Right atrium auricular region (tissue), 2 donors: ENCODE measurements at regions not wholly inside any gene's neighbourhood (a gene's known extent, or its start where the extent isn't known, plus 50 kb on each side); places are given as distances from the start of the nearest gene placed in this dataset.
"Not testable (repeated sequence)": the region's sequence is repeated elsewhere in the genome, so short reads cannot be mapped to it uniquely, and the experiment has no call there.

ENCODE experiments used
- DNase-seq: peaks from one replicate; pipeline ENCODE4 v3.0.0-alpha.2; 2019; ENCODE audit warnings: low spot score
- H3K27ac ChIP-seq, 2 donors: fragments of 200-600 bp; sonication (generic); 1 replicate in 1 of 2; 2 replicates in 1 of 2; pipeline ENCODE4 v1.5.1; 2016 to 2019
- H3K27me3 ChIP-seq, 2 donors: fragments of 200-600 bp; sonication (generic); one replicate each; pipeline versions ENCODE4 v1.5.1 to v1.6.0; 2017 to 2019
- H3K36me3 ChIP-seq: fragments of 200-600 bp; sonication (generic); one replicate; pipeline ENCODE4 v1.5.1; 2016
- H3K4me1 ChIP-seq, 2 donors: fragments of 200-600 bp; sonication (generic); one replicate each; pipeline versions ENCODE4 v1.5.1 to v1.6.0; 2017 to 2019
- H3K4me3 ChIP-seq, 2 donors: fragments of 200-600 bp; sonication (generic); 1 replicate in 1 of 2; 2 replicates in 1 of 2; pipeline ENCODE4 v1.5.1; 2017 to 2019; ENCODE audit warnings: mild to moderate bottlenecking in 1 of 2, moderate library complexity in 1 of 2
- H3K9me3 ChIP-seq, 2 donors: fragments of 200-600 bp; sonication (generic); one replicate each; pipeline ENCODE4 v1.5.1; 2019
- CTCF ChIP-seq, 2 donors: fragments of 200-600 bp; sonication (generic); IDR thresholded peaks; one replicate each; pipeline ENCODE4 v1.5.1; 2019; ENCODE audit warnings: antibody characterized with exemption in 2 of 2

GRCh38 chr14:44846232-44846824, 115.4 kb downstream of the KLHL28 start:
- no peak for DNase-seq
- Histone ChIP-seq H3K9me3 (no peaks in the 10 kb centered on the region), H3K27ac (no peak overlapping the region), H3K4me3 (no peak overlapping the region), H3K4me1 (no peaks in the 10 kb centered on the region), H3K36me3 (no peaks in the 10 kb centered on the region), H3K27me3 (no peaks in the 10 kb centered on the region)
- peak; percentile 36 to 83 for TF ChIP-seq CTCF (IDR thresholded peaks at IDR 0.05)

- not testable (repeated sequence) for DNase-seq, H3K36me3 ChIP-seq, H3K27ac ChIP-seq, H3K4me1 ChIP-seq, H3K9me3 ChIP-seq, H3K27me3 ChIP-seq, H3K4me3 ChIP-seq
Observed at GRCh38 chr14:44835928-44836327, 125.8 kb downstream of the KLHL28 start.

- H3K4me3 ChIP-seq = no peak overlapping the region
- H3K9me3 ChIP-seq = no peaks in the 10 kb centered on the region
- TF ChIP-seq CTCF (IDR thresholded peaks at IDR 0.05) = no peak
- no peak for DNase-seq
- H3K4me1 ChIP-seq = no peaks in the 10 kb centered on the region
- H3K27ac ChIP-seq = no peak overlapping the region
- no peaks in the 10 kb centered on the region for H3K27me3 ChIP-seq
- H3K36me3 ChIP-seq = no peaks in the 10 kb centered on the region
Observed at GRCh38 chr14:44833376-44834060, 128.2 kb downstream of the KLHL28 start.

- no peaks in the 10 kb centered on the region for H3K4me1 ChIP-seq
- no peaks in the 10 kb centered on the region for H3K27me3 ChIP-seq
- H3K36me3 ChIP-seq = no peaks in the 10 kb centered on the region
- no peak overlapping the region for H3K4me3 ChIP-seq
- H3K9me3 ChIP-seq = no peaks in the 10 kb centered on the region
- TF ChIP-seq CTCF (IDR thresholded peaks at IDR 0.05) = no peak
- no peak overlapping the region for H3K27ac ChIP-seq
- no peak for DNase-seq
Observed at GRCh38 chr14:44830371-44830770, 131.4 kb downstream of the KLHL28 start.

GRCh38 chr14:44829021-44829420, 132.7 kb downstream of the KLHL28 start:
- Histone ChIP-seq H3K36me3 (no peaks in the 10 kb centered on the region), H3K4me3 (no peak overlapping the region), H3K27me3 (no peaks in the 10 kb centered on the region), H3K27ac (no peak overlapping the region), H3K9me3 (no peaks in the 10 kb centered on the region), H3K4me1 (no peaks in the 10 kb centered on the region)
- no peak for DNase-seq
- no peak for TF ChIP-seq CTCF (IDR thresholded peaks at IDR 0.05)

- no peaks in the 10 kb centered on the region for H3K9me3 ChIP-seq
- no peak overlapping the region for H3K27ac ChIP-seq
- H3K4me3 ChIP-seq = no peak overlapping the region
- no peaks in the 10 kb centered on the region for H3K36me3 ChIP-seq
- no peak for TF ChIP-seq CTCF (IDR thresholded peaks at IDR 0.05)
- H3K4me1 ChIP-seq = no peaks in the 10 kb centered on the region
- no peak for DNase-seq
- no peaks in the 10 kb centered on the region for H3K27me3 ChIP-seq
Observed at GRCh38 chr14:44828023-44828422, 133.7 kb downstream of the KLHL28 start.
